Hematopoietic multipotent progenitor cell treated with erythropoietin and hydrocortisone succinate and interleukin-3 and kit ligand, for 8 days (in vitro differentiated cells): ENCODE measurements at regions not wholly inside any gene's neighbourhood (a gene's known extent, or its start where the extent isn't known, plus 50 kb on each side); places are given as distances from the start of the nearest gene placed in this dataset.

Experiments
- DNase-seq: peaks from one replicate; pipeline ENCODE4 v3.0.0-alpha.2; 2015

DNA sequence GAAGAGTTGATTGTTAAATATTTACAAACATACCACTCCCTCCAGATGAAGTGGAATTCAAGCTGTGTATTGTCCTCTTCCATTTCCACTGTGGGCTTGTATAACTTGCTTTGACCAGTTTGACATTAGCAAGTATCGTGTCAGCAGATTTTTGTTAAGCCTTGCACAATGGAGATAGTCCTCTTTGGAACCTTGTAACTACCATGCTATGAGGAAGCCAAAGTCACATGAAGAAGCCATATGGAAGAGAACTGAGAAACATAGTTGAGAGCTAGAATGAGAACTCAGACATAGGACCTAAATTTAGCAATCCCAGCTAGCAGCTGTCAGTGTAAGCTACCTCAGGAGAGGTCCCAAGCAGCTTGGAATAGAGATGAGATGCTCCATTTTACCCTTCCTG lies 889.2 kb downstream of the PDCD6IP start:
- no peak for DNase-seq

DNA sequence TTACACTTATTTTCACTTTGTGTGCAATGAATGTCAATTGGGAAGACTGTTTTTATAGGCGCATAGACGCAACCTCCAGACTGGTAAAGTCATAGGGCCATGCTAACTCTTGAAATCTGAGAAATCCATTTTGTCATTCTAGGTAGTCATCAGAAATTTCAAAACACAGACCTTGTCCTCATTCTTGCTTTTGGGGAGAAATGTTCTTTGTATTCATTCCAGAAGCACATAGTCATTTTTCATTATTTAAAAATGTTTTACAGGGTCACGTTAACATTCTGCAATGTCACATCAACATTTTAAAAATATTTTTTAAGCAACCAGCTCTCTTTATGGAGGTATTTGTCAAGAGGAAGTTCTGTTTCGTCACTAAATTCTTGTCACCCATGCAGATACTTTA lies 898.4 kb downstream of the PDCD6IP start:
- DNase-seq = no peak

GRCh38 chr3:34703053-34703452 lies 904.6 kb downstream of the PDCD6IP start:
- no peak for DNase-seq

DNA sequence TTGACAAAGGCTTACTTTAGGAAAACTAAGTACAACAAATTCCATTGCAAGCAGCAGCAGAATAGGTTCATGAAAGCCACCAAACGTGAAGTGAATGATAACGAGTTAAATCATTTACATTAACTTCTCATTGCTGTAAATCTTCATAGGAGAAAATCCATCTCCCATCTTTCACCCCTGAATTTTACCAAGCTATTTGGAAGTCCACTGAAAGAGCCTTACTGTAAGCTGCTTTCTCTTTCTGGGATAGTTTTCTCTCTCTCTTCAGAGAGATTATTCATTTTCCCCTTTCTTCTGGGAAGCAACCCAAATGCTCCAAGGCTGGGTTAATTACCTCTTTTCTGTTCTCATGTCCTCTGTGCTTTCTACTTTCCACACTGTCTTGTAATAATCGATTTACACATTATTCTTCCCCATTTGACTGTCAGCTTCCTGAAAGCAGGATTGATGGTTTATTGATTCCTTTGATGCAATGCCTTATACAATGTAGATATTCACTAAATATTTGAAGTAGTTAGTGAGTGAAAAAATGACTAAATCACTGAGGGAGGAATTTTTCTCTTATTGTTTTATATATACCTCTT lies 914.3 kb upstream of the ARPP21 start:
- DNase-seq = no peak

GRCh38 chr3:34725774-34726173 lies 913.6 kb upstream of the ARPP21 start:
- no peak for DNase-seq

DNA sequence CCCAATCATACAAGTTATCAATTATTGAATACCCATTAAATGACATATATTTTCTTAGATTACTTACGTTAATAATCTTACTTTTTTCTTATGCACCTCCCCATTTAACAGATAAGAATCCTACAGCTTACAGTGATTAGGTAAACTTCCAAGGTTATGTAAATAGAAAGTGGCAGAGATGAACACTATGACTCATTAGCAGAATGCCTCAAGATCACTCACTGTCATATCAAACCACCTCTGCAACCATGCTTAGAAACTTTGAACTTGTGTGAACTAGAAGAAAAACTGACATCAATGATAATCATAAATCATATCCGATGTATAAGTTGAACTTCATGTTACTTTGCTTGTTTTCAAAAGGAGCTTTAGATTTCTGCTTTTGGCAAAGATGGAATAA lies 911.6 kb upstream of the ARPP21 start:
- DNase-seq = no peak

DNA sequence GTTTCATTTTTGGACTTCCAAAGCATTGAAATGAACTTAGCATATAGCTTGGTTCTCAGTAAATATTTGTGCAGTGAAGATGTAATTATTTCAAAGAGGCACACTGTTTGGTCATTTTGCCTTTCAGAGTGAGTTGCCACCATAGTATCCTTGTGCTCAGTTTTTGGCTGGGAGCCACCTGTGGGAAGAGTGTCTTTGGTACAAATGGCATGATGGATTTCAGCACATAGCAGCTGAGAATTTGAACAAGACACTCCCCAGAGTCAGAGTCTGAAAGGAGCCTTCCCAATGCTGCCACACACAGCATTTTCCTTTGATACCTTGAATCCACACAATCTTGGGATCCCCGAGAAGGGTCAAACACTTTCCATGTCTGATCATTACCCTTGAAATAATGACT lies 897.2 kb upstream of the ARPP21 start:
- no peak for DNase-seq

- DNase-seq = no peak
These were observed 880.6 kb upstream of the ARPP21 start for GRCh38 chr3:34758630-34759261.

DNA sequence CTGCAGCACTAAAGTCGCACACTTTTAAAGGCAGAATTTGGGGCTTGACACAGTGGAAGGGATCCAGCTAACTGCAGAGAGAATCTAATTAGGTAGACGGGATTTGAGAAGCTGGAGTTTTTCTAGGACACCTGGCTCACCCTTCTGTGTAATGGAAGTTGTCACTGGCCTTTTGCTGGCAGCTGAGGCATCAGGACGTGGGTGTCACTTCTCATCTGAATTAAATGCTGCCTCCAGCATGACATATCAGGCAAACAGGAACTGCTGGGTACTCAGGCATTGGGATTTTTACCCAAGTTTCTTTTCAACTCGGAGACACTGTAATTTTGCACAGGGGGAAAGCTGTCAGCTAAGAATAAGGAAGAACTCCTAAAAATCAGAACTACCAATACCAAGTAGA lies 861.9 kb upstream of the ARPP21 start:
- no peak for DNase-seq

GRCh38 chr3:34779092-34779491 lies 860.2 kb upstream of the ARPP21 start:
- DNase-seq = no peak

DNA sequence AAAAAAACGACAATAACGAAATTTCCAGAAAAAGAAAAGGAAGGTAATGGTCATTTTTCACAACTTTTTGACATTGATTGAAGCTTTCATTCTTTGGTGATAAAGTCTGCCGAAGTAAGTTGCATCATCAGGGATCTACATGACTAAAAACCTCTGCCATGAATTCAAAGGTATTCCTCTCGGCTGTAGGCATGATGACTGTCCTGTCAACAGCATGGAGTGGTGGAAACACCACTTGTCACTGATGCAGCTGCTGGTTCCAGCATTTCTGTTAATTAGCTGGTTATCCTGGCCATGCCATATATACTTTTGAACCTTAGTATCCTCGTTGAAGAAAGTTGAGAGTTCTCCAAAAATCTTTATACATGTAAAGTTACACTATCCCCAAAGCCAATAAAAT lies 859.0 kb upstream of the ARPP21 start:
- no peak for DNase-seq

GRCh38 chr3:34780973-34781372 lies 858.4 kb upstream of the ARPP21 start:
- DNase-seq = no peak

DNA sequence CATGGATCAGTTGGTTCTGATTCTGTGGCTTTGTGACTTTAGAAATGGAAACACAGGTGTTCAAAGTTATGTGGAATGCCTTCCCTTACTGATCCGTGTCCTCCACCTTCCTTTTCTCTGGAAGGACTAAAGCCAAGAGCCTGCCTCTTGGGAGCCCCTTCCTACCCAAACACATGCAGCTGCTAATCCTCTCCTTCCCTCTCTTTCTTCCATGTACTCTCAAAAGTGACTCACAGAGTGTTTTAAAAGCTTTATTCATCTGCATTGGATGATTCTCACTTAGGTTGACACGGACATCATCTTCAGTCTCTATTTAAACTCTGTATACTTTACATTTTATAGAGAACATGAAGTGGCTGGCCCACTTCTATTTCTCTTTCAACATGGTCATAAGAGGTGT lies 856.5 kb upstream of the ARPP21 start:
- no peak for DNase-seq

GRCh38 chr3:34783876-34784275 lies 855.4 kb upstream of the ARPP21 start:
- DNase-seq = no peak

- DNase-seq = no peak
These were observed 846.3 kb upstream of the ARPP21 start for GRCh38 chr3:34793057-34793456.

GRCh38 chr3:34807611-34808010 lies 831.7 kb upstream of the ARPP21 start:
- DNase-seq = no peak

DNA sequence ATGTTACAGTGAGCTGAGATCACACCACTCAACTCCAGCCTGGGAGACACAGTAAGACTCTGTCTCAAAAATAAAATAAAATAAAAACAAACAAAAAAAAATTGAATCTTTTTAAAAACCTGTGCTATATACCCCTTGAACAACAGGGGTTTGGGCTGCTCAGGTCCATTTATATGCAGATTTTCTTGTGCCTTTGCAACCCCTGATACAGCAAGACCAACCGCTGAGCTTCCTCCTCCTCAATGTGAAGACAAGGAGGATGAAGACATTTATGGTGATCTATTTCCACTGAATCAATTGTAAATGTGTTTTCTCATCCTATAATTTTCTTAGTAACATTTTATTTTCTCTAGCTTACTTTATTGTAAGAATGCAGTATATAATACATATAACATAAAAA lies 831.0 kb upstream of the ARPP21 start:
- DNase-seq = no peak

- no peak for DNase-seq
These were observed 810.5 kb upstream of the ARPP21 start for GRCh38 chr3:34828847-34829246.

DNA sequence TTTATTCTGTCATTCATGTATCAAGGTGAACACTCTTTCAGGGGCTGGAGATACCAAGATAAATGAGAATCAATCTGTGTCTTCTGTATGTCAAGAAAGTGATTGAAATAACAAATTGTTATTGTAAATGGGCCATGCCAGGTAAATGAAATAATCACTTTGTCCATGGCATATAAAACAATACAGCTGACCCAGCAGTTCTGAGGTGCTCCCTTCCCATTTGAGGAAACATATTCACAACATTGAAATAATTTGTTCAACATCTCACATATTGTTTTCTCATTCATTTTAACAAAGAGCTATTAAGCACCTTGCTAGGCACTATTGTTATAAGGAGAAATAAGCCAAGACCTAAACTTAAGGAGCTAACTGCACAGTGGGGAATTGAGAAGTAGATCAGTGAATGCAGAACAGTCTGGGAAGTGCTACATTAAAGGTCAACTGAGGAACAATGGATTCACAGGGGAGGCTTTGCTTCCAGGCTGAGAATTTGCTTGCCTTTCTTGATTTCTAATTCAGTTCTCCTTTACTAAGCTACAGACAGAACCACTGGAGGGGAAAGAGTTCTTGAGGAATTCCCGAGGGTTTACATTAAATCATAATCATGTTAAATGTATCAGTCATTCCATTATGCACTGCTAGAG lies 806.3 kb upstream of the ARPP21 start:
- no peak for DNase-seq

- DNase-seq = no peak
These were observed 801.2 kb upstream of the ARPP21 start for GRCh38 chr3:34837848-34838741.

GRCh38 chr3:34842706-34843480 lies 796.4 kb upstream of the ARPP21 start:
- DNase-seq = no peak

GRCh38 chr3:34844323-34844620 lies 795.1 kb upstream of the ARPP21 start:
- no peak for DNase-seq

- no peak for DNase-seq
These were observed 788.2 kb upstream of the ARPP21 start for GRCh38 chr3:34851137-34851536.
